Astrocyte (in vitro differentiated cells and primary cell): ENCODE measurements at regions not wholly inside any gene's neighbourhood (a gene's known extent, or its start where the extent isn't known, plus 50 kb on each side); places are given as distances from the start of the nearest gene placed in this dataset.

Source experiments
- EZH2 ChIP-seq: IDR thresholded peaks from 2 replicates; pipeline ENCODE4 v1.6.1; 2012; ENCODE audit warnings: mild to moderate bottlenecking, low read length, inconsistent platforms; ENCODE audit not compliant: insufficient read depth
- TF ChIP-seq, protein P1 (sequence below): IDR thresholded peaks from 2 replicates; pipeline ENCODE4 v1.5.1; 2011; ENCODE audit warnings: low read depth, mild to moderate bottlenecking, inconsistent platforms, low read length, moderate library complexity; ENCODE audit not compliant: insufficient read depth

GRCh38 chr11:112770487-112770886 is 190.7 kb upstream of the NCAM1 start:
- TF ChIP-seq, protein P1, sequence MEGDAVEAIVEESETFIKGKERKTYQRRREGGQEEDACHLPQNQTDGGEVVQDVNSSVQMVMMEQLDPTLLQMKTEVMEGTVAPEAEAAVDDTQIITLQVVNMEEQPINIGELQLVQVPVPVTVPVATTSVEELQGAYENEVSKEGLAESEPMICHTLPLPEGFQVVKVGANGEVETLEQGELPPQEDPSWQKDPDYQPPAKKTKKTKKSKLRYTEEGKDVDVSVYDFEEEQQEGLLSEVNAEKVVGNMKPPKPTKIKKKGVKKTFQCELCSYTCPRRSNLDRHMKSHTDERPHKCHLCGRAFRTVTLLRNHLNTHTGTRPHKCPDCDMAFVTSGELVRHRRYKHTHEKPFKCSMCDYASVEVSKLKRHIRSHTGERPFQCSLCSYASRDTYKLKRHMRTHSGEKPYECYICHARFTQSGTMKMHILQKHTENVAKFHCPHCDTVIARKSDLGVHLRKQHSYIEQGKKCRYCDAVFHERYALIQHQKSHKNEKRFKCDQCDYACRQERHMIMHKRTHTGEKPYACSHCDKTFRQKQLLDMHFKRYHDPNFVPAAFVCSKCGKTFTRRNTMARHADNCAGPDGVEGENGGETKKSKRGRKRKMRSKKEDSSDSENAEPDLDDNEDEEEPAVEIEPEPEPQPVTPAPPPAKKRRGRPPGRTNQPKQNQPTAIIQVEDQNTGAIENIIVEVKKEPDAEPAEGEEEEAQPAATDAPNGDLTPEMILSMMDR = no peak
- TF ChIP-seq EZH2 = no peak
